IMR-90 (cell line): ENCODE measurements at regions not wholly inside any gene's neighbourhood (a gene's known extent, or its start where the extent isn't known, plus 50 kb on each side); places are given as distances from the start of the nearest gene placed in this dataset.

ENCODE experiments used
- CTCF ChIP-seq: conservative IDR thresholded peaks from 2 replicates; pipeline ENCODE4 v1.5.1; 2012; ENCODE audit warnings: mild to moderate bottlenecking, low read depth, low read length, improper control_type of control experiment
- MXI1 ChIP-seq: IDR thresholded peaks from 2 replicates; pipeline ENCODE4 v1.6.1; 2012; ENCODE audit warnings: low read depth, mild to moderate bottlenecking, low read length, moderate library complexity, borderline replicate concordance
- RCOR1 ChIP-seq: IDR thresholded peaks from 2 replicates; pipeline ENCODE4 v1.6.1; 2012; ENCODE audit warnings: mild to moderate bottlenecking, low read length, improper control_type of control experiment; ENCODE audit not compliant: insufficient replicate concordance

- TF ChIP-seq CTCF, result no peak
- no peak for TF ChIP-seq MXI1
- no peak for TF ChIP-seq RCOR1
These were observed 313.5 kb upstream of the PLXNA2 start for GRCh38 chr1:208557723-208558094.
